ENCODE measurements at regions not wholly inside any gene's neighbourhood (a gene's known extent, or its start where the extent isn't known, plus 50 kb on each side); places are given as distances from the start of the nearest gene placed in this dataset.

- TF ChIP-seq CTCF (IDR thresholded peaks at IDR 0.05; ENCODE audit: control extremely low read depth, extremely low read depth, low read depth, missing control alignments): no peak
- DNase-seq (ENCODE audit: extremely low spot score): no peak
- POLR2A ChIA-PET: no interaction called here
- CTCF ChIA-PET: no interaction called here
Observed at GRCh38 chr13:109869312-109870237, 83.2 kb upstream of the IRS2 start.

- CTCF ChIA-PET: no interaction called here
- DNase-seq (ENCODE audit: extremely low spot score): no peak
- no peak for TF ChIP-seq CTCF (IDR thresholded peaks at IDR 0.05; ENCODE audit: control extremely low read depth, extremely low read depth, low read depth, missing control alignments)
- POLR2A ChIA-PET: no interaction called here
Observed at GRCh38 chr13:109868578-109869311, 82.4 kb upstream of the IRS2 start.

GRCh38 chr13:109867766-109868165, 81.4 kb upstream of the IRS2 start:
- TF ChIP-seq CTCF (IDR thresholded peaks at IDR 0.05; ENCODE audit: control extremely low read depth, extremely low read depth, low read depth, missing control alignments): no peak
- POLR2A ChIA-PET: no interaction called here
- CTCF ChIA-PET: no interaction called here
- DNase-seq (ENCODE audit: extremely low spot score): no peak

- no peak for TF ChIP-seq CTCF (IDR thresholded peaks at IDR 0.05; ENCODE audit: control extremely low read depth, extremely low read depth, low read depth, missing control alignments)
- ChIA-PET CTCF (interaction anchor here (1.2 to 2.7 kb wide), 2 partner anchors 25 to 33 kb away, joined by 3 to 5 read pairs; no protein-coding TSS in a partner anchor), POLR2A (no interaction called here)
- DNase-seq (ENCODE audit: extremely low spot score): no peak
Observed at GRCh38 chr13:109862627-109863026, 76.2 kb upstream of the IRS2 start.

- POLR2A ChIA-PET: no interaction called here
- CTCF ChIA-PET: interaction anchor here (2.7 kb wide), 1 partner anchor 36 kb away, joined by 5 read pairs; no protein-coding TSS in a partner anchor
- no peak for DNase-seq (ENCODE audit: extremely low spot score)
- TF ChIP-seq CTCF (IDR thresholded peaks at IDR 0.05; ENCODE audit: control extremely low read depth, extremely low read depth, low read depth, missing control alignments): no peak
Observed at GRCh38 chr13:109859898-109860297, 73.5 kb upstream of the IRS2 start.

- no peak for TF ChIP-seq CTCF (IDR thresholded peaks at IDR 0.05; ENCODE audit: control extremely low read depth, extremely low read depth, low read depth, missing control alignments)
- ChIA-PET POLR2A (no interaction called here), CTCF (no interaction called here)
- DNase-seq (ENCODE audit: extremely low spot score): no peak
Observed at GRCh38 chr13:109859216-109859835, 72.9 kb upstream of the IRS2 start.

All from GM10248 (cell line).